B cell (primary cell): ENCODE measurements at regions not wholly inside any gene's neighbourhood (a gene's known extent, or its start where the extent isn't known, plus 50 kb on each side); places are given as distances from the start of the nearest gene placed in this dataset.

Experiments
- ATAC-seq: fragments of 200-7000 bp; cut with Tn5 transposase; one replicate; pipeline ENCODE4 v1.10.0; 2021; ENCODE audit warnings: low read depth, mild to moderate bottlenecking, moderate number of reproducible peaks, moderate library complexity
- CTCF ChIA-PET: fragments of 350-600 bp; sonication (Branson Sonifier 250); formaldehyde crosslinking; loops from one replicate; lab custom pipeline; 2021; ENCODE audit warnings: antibody characterized with exemption, inconsistent platforms; lab: Charles Lee
- POLR2A ChIA-PET: fragments of 350-600 bp; sonication (Branson Sonifier 250); formaldehyde crosslinking; loops from one replicate; lab custom pipeline; 2021; ENCODE audit warnings: antibody characterized with exemption; lab: Charles Lee
- DNase-seq: peaks from one replicate; pipeline ENCODE4 v3.0.0; 2013
- H2AFZ ChIP-seq: 2 replicates; pipeline ENCODE4 v1.6.1; 2012; ENCODE audit warnings: mild to moderate bottlenecking, low read depth, low read length; ENCODE audit not compliant: insufficient read depth, poor library complexity, severe bottlenecking
- H3K27ac ChIP-seq, 2 donors: 1 replicate in 1 of 2; 2 replicates in 1 of 2; pipeline ENCODE4 v1.5.1; 2012 to 2013; ENCODE audit warnings: low read length in 2 of 2, mild to moderate bottlenecking in 2 of 2, moderate library complexity in 1 of 2
- H3K27me3 ChIP-seq, 4 experiments: fragments of 200-600 bp in 1 of 4; sonication (generic) in 1 of 4; replicated peaks in 1 of 4; 1 replicate in 2 of 4; 2 replicates in 2 of 4; pipeline versions ENCODE4 v1.6.1 to v1.7.0; 2013 to 2016; ENCODE audit warnings: low read length in 3 of 4, mild to moderate bottlenecking in 2 of 4, mixed read lengths in 1 of 4, moderate library complexity in 1 of 4; ENCODE audit not compliant: insufficient read depth in 4 of 4, control insufficient read depth in 3 of 4; ENCODE audit errors: control extremely low read depth in 1 of 4
- H3K36me3 ChIP-seq, 2 experiments: replicated peaks in 1 of 2; 1 replicate in 1 of 2; 2 replicates in 1 of 2; pipeline versions ENCODE4 v1.6.1 to v1.7.1; 2013; ENCODE audit warnings: low read length in 1 of 2; ENCODE audit not compliant: insufficient read depth in 2 of 2, control insufficient read depth in 1 of 2; ENCODE audit errors: control extremely low read depth in 1 of 2, extremely low read depth in 1 of 2
- H3K4me1 ChIP-seq, 2 donors: fragments of 200-600 bp in 1 of 2; sonication (generic) in 1 of 2; 1 replicate in 1 of 2; 2 replicates in 1 of 2; pipeline versions ENCODE4 v1.5.1 to v1.6.1; 2013 to 2017; ENCODE audit warnings: low read length in 2 of 2; ENCODE audit not compliant: control insufficient read depth in 2 of 2, insufficient read depth in 2 of 2
- H3K4me2 ChIP-seq: replicated peaks from 2 replicates; pipeline ENCODE3; 2012; ENCODE audit warnings: mild to moderate bottlenecking, low read depth, low read length; ENCODE audit not compliant: poor library complexity, severe bottlenecking
- H3K4me3 ChIP-seq, 5 experiments: fragments of 200-600 bp in 1 of 5; sonication (generic) in 1 of 5; 1 replicate in 3 of 5; 2 replicates in 2 of 5; pipeline versions ENCODE4 v1.5.1 to v1.7.0; 2011 to 2016; ENCODE audit warnings: low read length in 4 of 5, mild to moderate bottlenecking in 4 of 5, low read depth in 2 of 5, control low read depth in 1 of 5, moderate library complexity in 1 of 5; ENCODE audit not compliant: insufficient read depth in 1 of 5; ENCODE audit errors: control extremely low read depth in 1 of 5, extremely low read depth in 1 of 5
- H3K79me2 ChIP-seq: fragments of 200-600 bp; sonication (generic); one replicate; pipeline ENCODE4 v1.6.0; 2016; ENCODE audit warnings: low read length; ENCODE audit not compliant: control insufficient read depth, insufficient read depth
- H3K9ac ChIP-seq: fragments of 200-600 bp; sonication (generic); 2 replicates; pipeline ENCODE4 v1.6.1; 2017; ENCODE audit warnings: mild to moderate bottlenecking, low read length, moderate library complexity
- H3K9me3 ChIP-seq, 3 donors: one replicate each; pipeline versions ENCODE4 v1.6.1 to v1.7.1; 2013; ENCODE audit warnings: low read length in 2 of 3; ENCODE audit not compliant: control insufficient read depth in 2 of 3, insufficient read depth in 1 of 3; ENCODE audit errors: control extremely low read depth in 1 of 3
- H4K20me1 ChIP-seq: 2 replicates; pipeline ENCODE4 v1.6.0; 2012; ENCODE audit warnings: mild to moderate bottlenecking, low read length; ENCODE audit not compliant: insufficient read depth, control insufficient read depth, poor library complexity, severe bottlenecking
- H3K27ac Mint-ChIP-seq: one replicate; pipeline ENCODE4 v1.8.0; 2021; ENCODE audit warnings: mixed read lengths
- H3K27me3 Mint-ChIP-seq: one replicate; pipeline ENCODE4 v1.8.0; 2021; ENCODE audit warnings: mixed read lengths
- H3K4me1 Mint-ChIP-seq: one replicate; pipeline ENCODE4 v1.8.0; 2021; ENCODE audit warnings: mixed read lengths
- H3K4me3 Mint-ChIP-seq: one replicate; pipeline ENCODE4 v1.8.0; 2021; ENCODE audit warnings: mixed read lengths
- H3K9me3 Mint-ChIP-seq: one replicate; pipeline ENCODE4 v1.8.0; 2022; ENCODE audit warnings: mixed read lengths; ENCODE audit not compliant: insufficient read depth
- CTCF ChIP-seq: fragments of 200-600 bp; IDR thresholded peaks from one replicate; pipeline ENCODE4 v1.8.0; 2022; ENCODE audit warnings: antibody characterized with exemption, mild to moderate bottlenecking
- EZH2 ChIP-seq: IDR thresholded peaks from 2 replicates; pipeline ENCODE4 v1.6.1; 2012; ENCODE audit warnings: borderline replicate concordance, low read depth, mild to moderate bottlenecking, moderate library complexity, low read length; ENCODE audit not compliant: insufficient read depth, poor library complexity, severe bottlenecking
- WGBS: methylation state at CpG from one replicate; pipeline ENCODE4 v1.1.5; 2013; ENCODE audit warnings: missing lambda C conversion rate; ENCODE audit not compliant: insufficient coverage; 5-methylcytosine and 5-hydroxymethylcytosine counted together
- intact Hi-C: fragments of 100-400 bp; cut with micrococcal nuclease; formaldehyde crosslinking; loops from one replicate; pipeline ENCODE4 v1.10.0; 2022

- H3K9ac ChIP-seq = no peak overlapping the region
- Mint-ChIP-seq H3K27me3 (peaks cover 6% of the 10 kb centered on the region), H3K4me1 (no peaks in the 10 kb centered on the region), H3K9me3 (no peaks in the 10 kb centered on the region), H3K4me3 (no peak overlapping the region), H3K27ac (no peak overlapping the region)
- H3K4me3 ChIP-seq = no peak overlapping the region
- H3K27me3 ChIP-seq = peaks cover 0 to 4% (median 1%) of the 10 kb centered on the region in 4 experiments
- H3K9me3 ChIP-seq = no peaks in the 10 kb centered on the region
- ChIA-PET POLR2A (no interaction called here), CTCF (no interaction called here)
- no peaks in the 10 kb centered on the region for H3K79me2 ChIP-seq
- intact Hi-C loops = no loop called here
- H3K36me3 ChIP-seq = no peaks in the 10 kb centered on the region
- no peak for ATAC-seq
- H3K27ac ChIP-seq = no peak overlapping the region
- H3K4me2 ChIP-seq = no peak overlapping the region
- no peak for DNase-seq
- 100% methylated on average over 3 of the region's 5 CpGs for WGBS
- TF ChIP-seq EZH2 (no peak), CTCF (no peak)
- H4K20me1 ChIP-seq = no peaks in the 10 kb centered on the region
- peaks cover 5 to 7% of the 10 kb centered on the region in 2 donors for H3K4me1 ChIP-seq
- H2AFZ ChIP-seq = no peak overlapping the region
Observed at GRCh38 chr3:72337480-72337855, 510.8 kb downstream of the SHQ1 start.

- Histone ChIP-seq H3K36me3 (no peaks in the 10 kb centered on the region), H3K9ac (no peak overlapping the region), H3K27me3 (peaks cover 0 to 4% (median 2%) of the 10 kb centered on the region in 4 experiments), H4K20me1 (no peaks in the 10 kb centered on the region), H3K4me2 (peak overlapping the region; percentile 10), H3K4me3 (no peak overlapping the region), H3K79me2 (no peaks in the 10 kb centered on the region), H3K9me3 (no peaks in the 10 kb centered on the region), H2AFZ (no peak overlapping the region), H3K27ac (no peak overlapping the region), H3K4me1 (peaks cover 5 to 7% of the 10 kb centered on the region in 2 donors)
- H3K9me3 Mint-ChIP-seq = no peaks in the 10 kb centered on the region
- intact Hi-C loops = no loop called here
- ChIA-PET CTCF (no interaction called here), POLR2A (no interaction called here)
- no peak overlapping the region for H3K4me3 Mint-ChIP-seq
- TF ChIP-seq CTCF = no peak
- no peak for TF ChIP-seq EZH2
- 88% methylated on average over 20 of the region's 24 CpGs for WGBS
- H3K27ac Mint-ChIP-seq = no peak overlapping the region
- DNase-seq (no peak), ATAC-seq (no peak)
- peaks cover 12% of the 10 kb centered on the region for H3K27me3 Mint-ChIP-seq
- no peaks in the 10 kb centered on the region for H3K4me1 Mint-ChIP-seq
Observed at GRCh38 chr3:72336821-72337479, 511.3 kb downstream of the SHQ1 start.
